NCI-H2196 (cell line): ENCODE measurements at regions not wholly inside any gene's neighbourhood (a gene's known extent, or its start where the extent isn't known, plus 50 kb on each side); places are given as distances from the start of the nearest gene placed in this dataset.
"Not testable (repeated sequence)": the region's sequence is repeated elsewhere in the genome, so short reads cannot be mapped to it uniquely, and the experiment has no call there.

Experiments used
- DNase-seq: peaks from one replicate; lab custom pipeline; 2025; ENCODE audit not compliant: unreplicated experiment; lab: John Stamatoyannopoulos, UW

- DNase-seq = no peak
Measured at GRCh38 chr2:113838744-113839444, 51.0 kb upstream of the ACTR3 start.

DNA sequence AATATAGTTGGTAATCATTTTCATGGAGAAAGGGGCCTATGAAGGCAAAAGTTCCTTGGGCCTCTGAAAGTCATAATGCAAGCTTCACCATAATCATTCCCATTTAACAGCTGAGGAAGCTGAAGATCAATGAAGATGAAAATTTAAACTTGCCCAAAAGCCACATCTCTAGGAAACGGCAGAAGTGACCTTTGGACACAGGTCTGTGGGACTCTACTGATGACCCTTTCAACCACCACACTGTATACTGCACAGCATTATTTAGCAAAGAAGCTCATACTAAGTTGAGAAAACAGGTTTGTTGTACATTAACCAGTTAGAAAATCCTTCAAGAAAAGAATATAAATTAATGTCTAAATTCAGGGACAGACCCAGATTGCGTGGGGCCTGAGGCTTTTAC, 51.6 kb upstream of the ACTR3 start:
- no peak for DNase-seq

DNA sequence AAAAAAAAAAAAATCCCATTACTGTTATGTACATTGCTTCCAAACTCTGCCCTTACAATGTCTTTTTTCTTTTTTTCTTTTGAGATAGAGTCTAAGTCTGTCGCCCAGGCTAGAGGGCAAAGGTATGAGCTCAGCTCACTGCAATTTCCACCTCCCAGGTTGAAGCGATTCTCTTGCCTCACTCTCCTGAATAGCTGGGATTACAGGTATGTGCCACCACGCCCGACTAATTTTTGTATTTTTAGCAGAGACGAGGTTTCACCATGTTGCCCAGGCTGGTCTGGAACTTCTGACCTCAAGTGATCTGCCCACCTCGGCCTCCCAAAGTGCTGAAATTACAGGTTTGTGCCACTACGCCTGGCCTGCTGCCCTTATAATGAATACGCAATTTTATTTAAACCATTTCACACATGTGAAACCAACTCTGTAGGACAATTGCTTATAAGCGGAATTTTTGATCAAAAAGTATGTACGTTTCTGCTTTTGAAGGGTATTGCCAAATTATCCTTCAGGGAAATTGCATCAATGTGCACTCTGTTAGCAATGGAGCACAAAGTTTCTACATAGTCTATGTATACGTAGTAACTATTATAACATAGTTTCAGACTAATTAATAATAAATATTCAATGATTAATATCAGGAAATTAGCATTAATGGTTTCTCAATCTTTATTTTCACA, 55.7 kb upstream of the ACTR3 start:
- DNase-seq = no peak

- DNase-seq = no peak
Measured at GRCh38 chr2:113832795-113833290, 57.0 kb upstream of the ACTR3 start.

DNA sequence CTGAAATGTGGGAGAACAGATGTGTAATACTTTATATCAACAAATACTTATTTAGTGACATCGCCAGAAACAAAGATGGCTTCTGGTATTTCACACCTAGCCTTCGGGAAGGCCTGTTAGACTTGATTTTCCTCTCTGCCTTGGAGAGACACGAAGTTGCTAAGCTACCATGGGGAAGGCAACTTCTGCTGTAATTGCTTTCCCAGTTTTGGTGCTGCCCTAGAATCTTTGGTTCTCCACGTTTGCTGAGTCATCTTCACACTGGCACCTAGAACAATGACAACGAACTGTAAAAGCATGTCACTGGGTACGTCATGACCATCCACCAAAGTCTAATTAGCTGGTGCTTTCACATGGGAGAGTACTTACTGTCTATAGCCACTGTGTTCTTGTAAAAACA, 58.7 kb upstream of the ACTR3 start:
- peak; percentile 18 for DNase-seq

- DNase-seq = no peak
Measured at GRCh38 chr2:113829761-113830160, 60.1 kb upstream of the ACTR3 start.

DNA sequence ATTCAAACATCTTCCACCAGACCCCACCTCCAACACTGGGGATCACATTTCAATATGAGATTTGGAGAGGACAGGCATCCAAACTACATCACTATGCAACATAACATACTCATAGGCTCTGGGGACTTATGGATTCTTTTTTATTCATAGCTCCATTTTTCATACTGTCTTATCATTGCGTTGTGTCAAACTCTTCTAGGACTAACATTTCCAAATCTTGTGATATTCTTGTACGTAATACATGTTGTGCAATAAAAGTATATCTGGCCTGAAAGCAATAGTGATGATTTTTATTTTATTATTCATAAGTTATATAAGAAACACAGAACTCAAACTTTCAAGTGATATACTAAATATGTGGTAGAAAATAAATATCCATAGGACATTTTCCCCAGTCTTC, 60.6 kb upstream of the ACTR3 start:
- no peak for DNase-seq

DNA sequence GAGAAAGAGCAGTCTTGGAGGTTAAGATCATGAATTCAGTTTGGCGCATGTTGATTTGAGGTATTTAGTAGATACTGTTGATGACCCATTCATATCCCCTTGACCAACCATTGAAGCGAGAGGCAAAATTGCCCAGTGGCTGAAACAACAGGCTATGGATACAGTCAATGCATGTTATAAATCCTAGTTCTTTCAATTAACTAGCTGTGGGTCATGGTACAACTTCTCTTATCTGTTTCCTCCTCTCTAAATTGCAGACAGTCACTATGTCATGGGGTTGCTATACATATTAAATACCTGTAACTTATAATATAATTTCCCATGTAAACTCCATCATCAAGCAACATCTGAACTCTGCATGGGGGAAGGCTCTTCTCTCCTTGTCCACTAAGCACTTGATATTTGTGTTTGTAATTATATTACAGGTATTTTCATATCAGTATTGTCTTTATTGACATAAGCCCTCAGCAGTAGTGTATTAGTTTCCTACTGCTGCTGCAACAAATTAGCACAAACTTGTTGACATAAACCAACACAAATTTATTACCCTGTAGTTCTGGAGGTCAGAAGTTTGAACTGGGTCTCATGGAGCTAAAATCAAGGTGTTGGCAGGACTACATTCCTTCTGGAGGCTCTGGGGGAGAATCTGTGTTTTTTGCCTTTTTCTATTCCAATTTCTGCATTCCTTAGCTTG, 61.7 kb upstream of the ACTR3 start:
- no peak for DNase-seq

DNA sequence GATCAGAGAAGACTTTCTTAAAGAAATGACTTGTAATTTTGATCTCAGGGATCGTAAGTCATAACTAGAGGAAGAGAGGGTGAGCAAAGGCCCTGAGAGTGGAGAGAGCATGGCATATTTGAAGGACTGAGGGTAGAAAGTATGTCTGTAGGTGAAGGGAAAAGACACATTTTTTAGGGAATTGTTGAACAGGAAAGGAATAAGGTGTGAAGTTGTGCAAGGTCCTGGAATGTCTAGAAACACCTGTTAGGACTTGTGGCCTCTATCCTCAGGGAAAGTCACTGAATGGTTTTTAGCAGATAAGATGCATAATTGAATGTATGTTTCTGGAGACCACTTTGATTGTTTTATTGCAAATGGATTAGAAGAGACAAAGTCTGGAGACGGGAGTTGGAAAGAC, 62.5 kb upstream of the ACTR3 start:
- no peak for DNase-seq

GRCh38 chr2:113826346-113827285, 63.3 kb upstream of the ACTR3 start:
- DNase-seq = no peak

DNA sequence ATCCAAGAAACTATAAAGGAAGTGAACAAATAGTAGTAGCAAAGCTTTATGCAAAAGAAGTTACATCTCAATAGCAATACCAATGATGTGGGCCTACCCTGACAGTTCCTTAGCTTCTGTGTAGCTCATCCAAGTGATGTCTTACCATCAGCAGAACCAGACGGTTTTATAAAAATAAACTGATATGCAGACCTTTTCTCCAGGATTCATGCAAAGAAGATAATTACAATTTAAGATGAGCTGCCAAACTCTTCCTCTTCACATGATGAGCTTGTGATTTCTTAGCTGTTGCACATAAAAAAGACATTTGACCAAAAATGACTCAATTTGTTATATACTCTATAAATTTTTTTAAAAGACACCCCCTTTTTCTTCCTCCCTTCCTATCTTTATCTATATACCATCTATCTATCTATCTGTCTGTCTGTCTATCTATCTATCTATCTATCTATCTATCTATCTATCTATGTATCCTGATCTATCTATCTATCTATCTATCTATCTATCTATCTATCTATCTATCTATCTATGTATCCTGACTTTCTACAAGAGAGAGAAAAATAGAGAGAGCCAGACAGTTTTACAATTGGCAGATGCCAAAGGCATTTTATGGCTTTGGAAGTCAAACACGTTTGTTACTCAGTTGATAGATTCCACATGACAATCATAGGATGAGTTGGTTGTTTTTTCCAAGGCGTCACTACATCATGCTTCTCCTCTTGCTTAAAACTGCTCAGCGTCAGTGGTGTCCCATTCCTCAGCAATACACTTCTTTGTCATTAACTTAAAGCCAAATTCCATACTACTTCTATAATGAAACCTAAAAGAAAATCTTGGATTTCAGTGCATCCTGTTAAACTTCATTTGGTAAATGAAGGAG, 65.9 kb upstream of the ACTR3 start:
- no peak for DNase-seq

DNA sequence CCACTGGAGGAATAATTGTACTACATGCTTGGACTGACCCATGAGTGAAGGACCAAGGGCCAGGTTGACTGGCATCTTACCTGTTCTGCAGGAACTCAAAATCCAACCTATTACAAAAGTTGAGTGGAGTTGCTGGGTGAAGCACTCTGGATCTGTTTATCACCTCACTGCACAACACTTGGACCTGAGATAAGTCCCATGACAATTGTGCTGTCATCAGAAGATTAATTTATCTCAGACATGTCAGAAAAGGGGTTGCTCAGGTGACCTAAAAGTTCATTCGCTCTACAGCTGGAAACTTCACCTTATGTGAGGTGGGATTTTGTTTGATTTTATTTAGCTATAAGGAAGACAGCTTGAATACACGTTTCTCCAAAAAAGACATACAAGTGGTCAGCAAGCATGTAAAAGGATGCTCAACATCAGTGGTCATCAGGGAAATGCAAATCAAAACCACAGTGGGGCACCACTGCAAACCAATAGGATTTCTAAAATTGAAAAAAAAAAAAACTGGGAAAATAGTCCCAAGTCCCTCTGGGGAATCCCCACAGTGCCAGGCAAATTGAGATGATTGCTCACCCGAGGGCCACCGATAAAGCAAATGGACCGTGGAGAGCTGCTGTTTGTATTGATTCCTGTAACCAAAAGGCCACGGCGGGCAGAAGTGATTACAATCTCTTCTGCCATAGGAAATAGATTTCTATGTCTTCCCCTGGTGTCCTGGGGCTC, 65.8 kb upstream of the SLC35F5 start:
- no peak for DNase-seq

- DNase-seq = peak; percentile 58
Measured at GRCh38 chr2:113818382-113818951, 62.0 kb upstream of the SLC35F5 start.

DNA sequence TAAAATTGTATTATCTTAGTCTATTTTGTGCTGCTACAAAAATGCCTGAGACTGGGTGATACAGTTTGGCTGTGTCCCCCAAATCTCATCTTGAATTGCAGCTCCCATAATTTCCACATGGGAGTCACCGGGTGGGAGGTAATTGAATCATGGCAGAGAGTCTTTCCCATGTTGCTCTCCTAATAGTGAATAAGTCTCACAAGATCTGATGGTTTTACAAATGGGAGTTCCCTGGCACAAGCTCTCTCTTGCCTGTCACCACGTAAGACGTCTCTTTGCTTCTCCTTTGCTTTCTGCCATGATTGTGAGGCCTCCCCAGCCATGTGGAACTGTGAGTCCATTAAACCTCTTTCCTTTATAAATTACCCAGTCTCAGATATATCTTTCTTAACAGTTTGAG, 57.0 kb upstream of the SLC35F5 start:
- not testable (repeated sequence) for DNase-seq

DNA sequence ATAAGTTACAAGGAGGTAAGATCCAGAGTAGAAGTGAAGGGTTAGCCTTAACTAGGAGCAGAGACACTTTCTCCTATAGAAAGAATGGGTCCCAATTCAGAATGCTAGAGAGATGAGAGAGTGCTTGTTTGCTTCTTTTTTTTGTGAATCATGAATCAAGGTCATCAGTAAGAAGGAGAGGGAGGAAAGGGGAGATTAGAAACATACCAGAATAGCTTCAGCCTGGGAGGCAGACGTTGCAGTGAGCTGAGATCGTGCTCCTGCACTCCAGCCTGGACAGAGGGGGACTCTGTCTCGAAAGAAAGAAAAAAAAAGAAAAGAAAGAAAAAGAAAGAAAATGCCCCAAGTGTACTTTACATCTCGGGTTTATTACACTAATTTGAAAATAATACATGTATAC, 55.8 kb upstream of the SLC35F5 start:
- DNase-seq = no peak

DNA sequence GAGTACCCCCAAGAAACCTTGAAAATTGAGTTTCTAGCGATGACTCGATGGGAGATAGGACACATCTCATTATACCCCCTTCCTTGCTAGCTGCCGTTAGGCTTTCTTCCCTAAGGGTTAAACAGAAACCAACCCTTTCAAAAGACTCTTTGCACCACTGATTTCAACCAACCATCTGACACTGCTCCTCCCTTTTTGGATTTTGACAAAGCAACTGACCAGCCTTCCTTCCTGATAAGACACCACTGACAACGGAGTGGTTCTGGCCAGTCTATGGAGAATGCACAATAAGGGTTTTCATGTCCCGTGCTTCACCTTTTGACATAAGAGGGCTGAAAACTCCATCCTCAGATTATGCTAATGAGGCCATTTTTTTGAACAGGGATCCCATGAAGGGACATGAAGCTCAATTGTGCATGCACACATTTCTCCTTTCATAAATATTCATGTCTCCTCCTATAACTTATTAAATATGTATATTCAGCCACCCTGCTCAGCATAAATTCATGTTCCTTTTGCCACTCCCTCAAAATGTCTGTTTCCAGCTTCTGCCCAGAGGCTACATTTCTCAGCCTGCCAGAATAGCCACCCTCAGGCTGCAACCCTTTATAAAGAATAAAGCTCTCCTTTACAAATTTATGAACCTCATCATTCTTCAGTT, 52.8 kb upstream of the SLC35F5 start:
- DNase-seq = no peak

DNA sequence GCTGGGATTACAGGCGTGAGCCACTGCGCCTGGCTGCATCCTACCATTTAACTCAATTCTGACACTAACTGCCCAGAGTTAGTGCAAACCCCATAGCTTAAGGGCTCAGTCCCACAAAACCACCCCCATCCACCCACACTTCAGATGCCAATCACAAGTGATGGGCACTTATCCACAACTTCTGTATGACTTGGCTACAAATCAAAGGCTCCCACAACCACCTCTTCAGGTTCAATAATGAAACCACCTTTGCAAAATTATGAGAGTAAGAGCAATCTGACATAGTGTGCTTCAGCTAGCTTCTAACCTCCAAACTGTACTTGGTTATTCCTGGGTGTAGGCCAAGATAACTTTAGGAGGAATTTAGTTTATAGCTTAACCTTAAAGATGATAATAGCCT, 51.3 kb upstream of the SLC35F5 start:
- DNase-seq = no peak

- DNase-seq = no peak
Measured at GRCh38 chr2:113806217-113806913, 49.9 kb upstream of the SLC35F5 start.
